HG02884 (cell line): ENCODE measurements at regions not wholly inside any gene's neighbourhood (a gene's known extent, or its start where the extent isn't known, plus 50 kb on each side); places are given as distances from the start of the nearest gene placed in this dataset.
A peak's percentile ranks its signal among the peaks of the same experiment; 100 is the strongest.

Experiments
- ATAC-seq: cut with Tn5 transposase; IDR thresholded peaks from one replicate; pipeline ENCODE4 v1.9.1; 2021; ENCODE audit warnings: mild to moderate bottlenecking, moderate library complexity; ENCODE audit not compliant: unreplicated experiment

DNA sequence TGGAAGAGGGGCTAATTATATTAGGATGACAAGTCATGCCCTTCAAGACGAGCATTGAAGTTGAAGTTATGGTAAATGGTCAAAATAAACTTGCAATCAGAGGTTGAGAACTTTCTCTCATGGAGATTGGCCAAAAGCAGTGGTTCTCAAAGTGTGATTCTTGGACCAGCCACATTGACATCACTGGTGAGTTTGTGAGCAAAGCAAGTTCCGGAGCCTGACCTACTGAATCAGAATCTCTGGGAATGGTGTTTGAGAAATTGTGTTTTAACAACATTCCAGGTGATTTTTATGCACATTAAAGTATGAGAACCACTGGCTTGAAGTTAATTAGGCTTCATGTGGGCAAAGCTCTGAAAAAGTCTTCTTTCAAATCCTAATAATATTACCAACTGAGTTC, 403.5 kb downstream of the ZSWIM6 start:
- no peak for ATAC-seq

DNA sequence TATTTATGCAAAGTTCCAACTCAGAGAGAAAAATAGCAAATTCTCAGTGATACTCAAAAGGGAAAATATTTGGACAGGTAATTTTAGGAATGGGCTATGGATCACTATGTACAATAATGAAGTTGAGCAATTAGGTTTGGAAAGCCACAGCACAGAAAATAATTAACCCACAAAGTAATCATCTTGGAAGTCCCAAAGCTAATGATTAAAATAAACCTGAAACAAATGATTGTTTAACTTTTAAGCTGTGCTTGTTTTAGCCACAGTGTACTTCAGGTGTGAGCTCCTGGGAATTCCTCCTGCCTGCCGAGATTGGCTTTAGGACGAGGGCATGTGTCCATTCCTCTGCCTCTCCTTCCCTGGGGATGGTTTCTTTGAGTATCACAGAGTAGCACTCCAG, 403.9 kb downstream of the ZSWIM6 start:
- ATAC-seq: no peak

DNA sequence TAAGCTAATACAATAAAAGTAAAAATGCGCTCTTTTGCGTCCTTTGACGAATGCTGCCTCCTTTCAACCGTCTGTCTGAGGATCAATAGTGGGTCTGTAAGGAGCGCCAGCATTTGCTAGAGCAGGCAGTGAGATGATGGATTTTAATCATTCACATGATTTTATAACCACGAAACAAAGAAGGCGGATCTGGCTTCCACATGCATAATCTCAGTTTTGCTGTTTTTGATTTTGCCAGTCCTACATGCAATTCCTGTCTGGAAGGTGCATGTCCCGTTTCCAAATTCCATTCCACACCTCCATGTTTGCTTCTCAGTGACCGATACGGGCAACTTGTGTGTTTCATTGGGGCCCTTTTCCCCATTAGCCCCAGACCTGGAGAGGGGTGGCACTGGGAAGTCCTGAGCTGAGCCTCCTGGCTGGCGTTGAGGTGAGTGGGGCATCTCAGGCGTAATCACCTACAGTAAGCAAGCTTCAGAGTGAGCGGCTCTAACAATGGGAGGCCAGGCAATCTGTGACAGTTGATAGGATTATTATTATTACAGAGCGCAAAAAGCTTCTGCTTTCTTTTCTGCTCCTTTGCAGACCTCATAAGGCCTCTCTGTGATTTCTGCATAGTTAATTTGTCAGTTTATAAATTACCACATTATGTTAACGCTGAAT, 405.4 kb downstream of the ZSWIM6 start:
- no peak for ATAC-seq

DNA sequence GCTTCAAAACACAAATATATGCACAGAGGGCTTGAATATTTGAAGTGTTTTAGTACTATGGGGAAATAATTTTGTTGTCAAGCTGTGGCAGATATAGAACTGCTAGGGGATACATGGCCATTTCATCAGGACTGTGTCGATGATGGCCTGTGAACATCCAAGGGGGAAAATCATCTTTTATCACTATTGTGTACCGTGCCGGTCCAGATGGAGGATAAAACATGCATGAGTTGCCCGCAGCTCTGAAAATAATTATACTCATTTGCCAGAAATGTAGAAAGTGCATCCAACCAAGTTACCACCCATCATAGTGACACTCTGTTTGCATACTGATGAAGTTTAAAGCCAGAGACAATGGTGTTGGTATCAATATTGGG, 405.9 kb downstream of the ZSWIM6 start:
- no peak for ATAC-seq

DNA sequence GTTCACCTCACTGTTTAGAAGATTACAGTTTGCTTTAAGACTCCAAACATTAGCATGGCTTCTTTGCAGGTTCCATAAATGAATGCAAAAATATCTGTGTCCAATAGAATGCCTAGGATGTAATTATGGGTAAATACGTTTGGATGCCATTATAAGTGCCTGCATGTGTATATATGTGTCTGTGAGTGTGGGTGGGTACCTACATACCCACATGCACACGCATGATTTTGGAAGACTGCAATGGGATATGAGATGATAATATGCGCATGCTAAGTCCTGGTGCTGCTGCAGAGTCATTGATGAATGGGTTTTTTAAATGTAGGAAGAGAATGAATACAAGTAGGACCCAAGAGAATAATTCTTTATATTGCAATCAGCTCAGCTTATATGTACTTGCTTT, 406.4 kb downstream of the ZSWIM6 start:
- ATAC-seq: no peak

DNA sequence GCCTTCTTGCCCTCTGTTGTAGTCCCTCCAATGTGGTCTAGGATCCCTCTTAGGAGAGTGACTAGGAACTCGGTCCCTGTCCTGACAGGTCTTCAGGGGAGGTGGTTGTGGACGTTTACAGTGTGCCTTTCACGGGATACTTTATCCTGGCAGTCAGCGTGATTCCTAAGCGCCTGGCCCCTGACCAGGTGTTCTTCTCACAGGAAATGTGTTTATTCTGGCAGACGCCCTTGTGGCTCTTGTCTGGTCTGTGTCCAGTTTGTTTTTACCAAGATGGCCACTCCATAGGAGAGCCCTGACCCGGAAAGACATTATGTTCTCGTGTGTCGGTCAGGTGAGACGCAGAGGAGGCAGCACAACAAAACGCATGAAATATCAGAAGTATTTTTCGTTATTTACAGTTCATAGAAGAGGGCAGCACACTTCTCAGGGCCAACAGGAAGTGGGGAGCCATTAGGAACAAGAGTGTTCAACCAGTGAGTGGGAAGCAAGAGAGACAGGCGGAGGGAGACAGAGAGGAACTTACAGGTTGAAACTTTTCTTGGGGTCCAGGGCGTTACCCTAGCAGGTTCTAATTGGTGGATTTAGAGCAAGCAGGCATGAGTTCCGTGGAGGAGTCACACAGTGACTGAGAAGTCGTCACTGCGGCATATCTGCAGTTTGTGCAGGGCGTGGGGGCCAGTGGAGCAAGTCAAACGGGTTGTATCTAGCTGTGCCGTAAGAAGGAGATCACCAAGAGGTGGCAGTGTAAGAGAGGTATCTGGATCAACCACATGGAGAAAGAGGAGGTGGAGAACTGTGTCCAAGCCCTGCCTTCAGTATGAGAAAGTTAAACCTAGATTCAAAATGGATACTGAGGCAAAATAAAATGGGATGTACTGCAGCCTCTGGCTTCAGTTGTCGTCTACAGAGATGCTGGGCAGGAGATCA, 412.9 kb downstream of the ZSWIM6 start:
- ATAC-seq: no peak

DNA sequence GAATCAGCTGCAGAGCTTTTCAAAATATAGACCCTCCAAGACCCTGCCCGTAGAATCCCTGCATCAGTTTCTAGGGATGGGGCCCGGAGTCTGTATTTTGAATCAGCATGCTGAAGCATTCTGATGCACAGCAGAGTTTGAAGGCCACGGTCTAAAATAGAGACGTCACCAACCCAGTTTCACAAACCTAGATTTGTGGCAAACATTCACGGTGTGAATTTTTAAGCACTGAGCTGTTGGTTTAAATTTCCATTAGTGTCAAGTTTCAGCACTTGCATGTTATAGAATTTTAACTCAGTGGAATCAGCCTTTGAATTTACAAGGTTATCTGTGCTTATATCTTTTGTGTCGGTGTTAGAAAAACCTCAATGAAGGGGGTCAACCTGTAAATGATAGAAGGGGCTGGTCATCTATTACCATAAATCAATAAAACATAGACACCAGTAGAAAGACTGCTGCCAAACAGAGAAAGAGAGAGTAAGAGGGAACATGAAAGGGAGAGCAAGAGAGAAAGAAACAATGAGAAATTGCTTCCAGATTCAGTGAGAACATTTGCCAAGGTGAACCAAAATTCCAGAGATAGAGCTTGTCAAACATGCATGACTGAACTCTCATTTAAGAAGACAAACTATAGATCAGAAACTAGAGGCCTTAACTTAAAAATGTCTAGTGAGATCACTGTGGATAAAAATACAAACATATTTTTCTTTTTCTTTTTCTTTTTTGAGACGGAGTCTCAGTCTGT, 414.9 kb downstream of the ZSWIM6 start:
- ATAC-seq: no peak

DNA sequence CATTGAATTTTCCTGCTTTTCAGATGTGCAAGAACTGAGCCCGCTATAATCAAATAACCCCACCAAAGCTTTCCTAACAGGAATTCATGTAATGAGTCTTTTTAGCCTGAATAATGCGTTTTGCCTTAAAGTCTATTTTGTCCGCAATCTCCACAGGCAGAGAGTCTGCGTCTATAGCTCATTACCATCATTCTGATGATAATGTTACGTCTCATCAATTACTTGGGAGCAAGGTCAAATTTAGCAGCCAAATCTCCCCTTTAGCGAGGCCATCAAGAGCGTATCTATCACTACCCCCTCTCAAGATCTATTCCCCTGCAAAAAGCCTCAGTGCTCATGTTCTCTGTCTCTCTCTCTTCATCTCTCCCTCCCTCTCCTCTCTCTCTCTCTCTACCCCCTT, 416.1 kb downstream of the ZSWIM6 start:
- no peak for ATAC-seq

DNA sequence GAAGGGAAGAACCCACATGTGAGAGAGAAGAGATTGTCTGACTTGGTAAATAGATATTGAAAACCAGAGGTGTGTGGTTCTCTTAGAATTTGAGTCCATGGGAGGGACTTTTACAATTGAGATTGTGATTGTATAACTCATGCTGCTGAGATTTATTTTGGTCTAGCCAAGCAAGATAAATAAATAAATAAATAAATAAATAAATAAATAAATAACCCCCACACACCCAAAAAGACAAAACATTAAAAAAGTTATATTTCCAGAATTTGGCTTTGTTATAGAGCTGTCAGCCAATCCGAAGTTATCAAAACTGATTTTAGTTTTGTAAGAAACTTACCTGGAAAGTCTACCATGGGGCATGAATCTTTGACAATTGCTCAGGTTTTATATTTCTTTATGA, 416.6 kb downstream of the ZSWIM6 start:
- ATAC-seq: no peak

DNA sequence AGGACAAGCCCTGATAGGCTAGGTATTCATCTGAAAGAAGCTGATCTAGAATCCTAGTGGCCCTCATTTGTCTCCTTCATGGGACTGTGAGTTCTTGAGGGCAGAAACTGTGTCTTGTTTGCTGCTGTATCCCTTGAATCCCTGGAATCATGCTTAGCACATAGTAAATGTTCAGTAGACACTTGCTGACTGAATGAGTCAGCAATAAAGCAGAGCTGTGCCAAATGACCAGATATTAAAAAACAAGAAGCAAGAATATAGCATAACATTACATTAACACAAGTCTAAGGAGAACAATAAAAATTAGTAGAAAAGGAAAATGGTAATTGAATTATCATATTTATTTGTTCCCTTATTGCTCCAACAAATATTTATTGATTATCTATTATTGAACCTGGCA, 420.5 kb downstream of the ZSWIM6 start:
- no peak for ATAC-seq

DNA sequence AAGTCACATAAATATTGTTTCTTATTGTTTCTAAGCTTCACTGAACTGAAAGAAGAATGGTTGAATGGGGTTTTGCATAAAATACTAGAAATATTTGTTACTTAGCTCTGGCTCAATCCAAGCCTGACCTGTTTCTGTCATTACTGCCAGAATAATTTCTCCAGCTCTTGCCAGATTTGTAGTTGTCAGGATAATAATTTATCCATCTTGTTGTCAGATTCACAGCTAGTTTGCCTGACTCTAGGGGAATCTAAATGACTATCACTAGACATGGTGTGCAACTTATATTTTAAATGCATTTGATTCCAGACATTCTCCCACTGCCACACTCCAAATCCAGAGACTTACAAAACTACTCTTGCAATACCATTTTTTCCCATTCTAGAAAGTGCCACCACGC, 422.7 kb downstream of the ZSWIM6 start:
- no peak for ATAC-seq

DNA sequence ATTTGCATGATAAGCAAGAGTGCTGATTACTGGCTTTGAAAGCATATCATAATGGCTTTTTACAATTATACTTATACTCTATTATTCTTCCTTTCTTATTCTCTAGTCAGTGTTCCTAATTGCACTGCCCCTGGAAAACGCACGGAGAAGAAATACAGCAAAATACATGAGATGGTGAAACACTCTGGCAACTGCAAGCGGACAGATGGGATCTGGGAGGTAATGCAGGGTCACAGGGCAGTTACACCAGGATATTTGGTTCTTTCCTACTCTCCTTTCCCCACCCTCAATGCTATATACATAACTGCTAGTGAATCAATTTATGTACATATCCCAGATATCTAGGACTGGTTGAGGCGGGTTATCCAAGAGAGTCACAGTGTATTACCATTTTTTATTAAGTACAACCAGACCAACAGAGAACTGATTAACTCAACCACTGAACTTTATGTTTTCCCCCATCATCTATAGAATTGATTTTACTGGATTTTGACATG, 423.7 kb downstream of the ZSWIM6 start:
- ATAC-seq: no peak

DNA sequence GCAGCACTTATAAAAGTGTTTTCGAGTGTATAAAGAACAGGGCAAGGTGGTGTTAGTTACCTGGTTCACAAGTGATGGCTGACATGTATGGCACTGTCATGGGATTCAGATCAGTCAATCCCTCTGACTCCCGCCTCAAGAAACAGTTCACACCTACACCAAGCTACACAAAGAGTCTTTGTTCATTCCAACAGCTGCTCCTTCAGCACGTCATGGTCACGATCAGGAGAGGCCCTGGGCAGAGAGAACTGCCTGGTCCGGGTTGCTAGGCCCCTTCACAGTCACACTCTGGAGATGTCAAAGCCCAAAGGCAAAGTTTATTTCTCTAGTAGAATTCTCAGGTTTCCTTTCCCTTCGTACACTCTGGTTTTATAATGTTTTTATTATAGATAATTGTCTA, 426.7 kb downstream of the ZSWIM6 start:
- ATAC-seq: no peak

DNA sequence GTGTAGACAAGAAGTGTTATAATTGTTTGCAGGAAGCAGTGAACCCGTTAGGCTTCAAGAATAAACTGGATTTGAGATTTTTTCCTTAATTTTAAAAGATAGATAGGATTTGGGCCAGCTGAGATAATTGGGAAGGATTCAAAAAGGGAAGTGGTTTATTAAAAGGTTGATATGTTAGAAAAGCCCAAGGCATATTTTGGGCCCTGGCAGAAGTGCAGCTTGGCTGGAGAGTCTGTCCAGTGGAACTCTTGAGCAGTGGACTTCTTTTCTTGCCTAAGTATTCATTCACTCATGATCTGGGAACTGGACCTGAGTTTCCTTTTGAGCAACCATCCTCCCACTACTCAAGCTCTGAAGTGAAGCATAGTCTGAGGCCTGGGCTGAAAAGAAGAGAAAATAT, 433.4 kb downstream of the ZSWIM6 start:
- ATAC-seq: no peak

DNA sequence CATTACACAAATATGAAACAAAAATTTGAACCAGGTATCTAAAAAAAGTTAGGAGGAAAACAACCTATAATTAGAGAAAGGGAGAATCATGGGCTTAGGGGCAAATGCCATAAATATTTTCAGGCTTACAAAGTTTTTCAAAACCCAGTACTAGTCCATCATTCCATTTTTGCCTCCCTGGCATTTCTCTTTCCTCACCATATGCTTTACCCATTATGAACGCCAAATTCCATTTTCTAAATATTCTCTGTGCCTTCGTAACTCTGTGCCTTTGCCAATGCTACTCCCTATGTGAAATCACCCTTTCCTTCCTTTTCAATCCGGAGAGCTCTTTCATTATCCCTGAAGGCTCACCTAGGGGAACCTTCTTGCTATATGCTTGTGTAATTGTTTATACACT, 434.1 kb downstream of the ZSWIM6 start:
- no peak for ATAC-seq

DNA sequence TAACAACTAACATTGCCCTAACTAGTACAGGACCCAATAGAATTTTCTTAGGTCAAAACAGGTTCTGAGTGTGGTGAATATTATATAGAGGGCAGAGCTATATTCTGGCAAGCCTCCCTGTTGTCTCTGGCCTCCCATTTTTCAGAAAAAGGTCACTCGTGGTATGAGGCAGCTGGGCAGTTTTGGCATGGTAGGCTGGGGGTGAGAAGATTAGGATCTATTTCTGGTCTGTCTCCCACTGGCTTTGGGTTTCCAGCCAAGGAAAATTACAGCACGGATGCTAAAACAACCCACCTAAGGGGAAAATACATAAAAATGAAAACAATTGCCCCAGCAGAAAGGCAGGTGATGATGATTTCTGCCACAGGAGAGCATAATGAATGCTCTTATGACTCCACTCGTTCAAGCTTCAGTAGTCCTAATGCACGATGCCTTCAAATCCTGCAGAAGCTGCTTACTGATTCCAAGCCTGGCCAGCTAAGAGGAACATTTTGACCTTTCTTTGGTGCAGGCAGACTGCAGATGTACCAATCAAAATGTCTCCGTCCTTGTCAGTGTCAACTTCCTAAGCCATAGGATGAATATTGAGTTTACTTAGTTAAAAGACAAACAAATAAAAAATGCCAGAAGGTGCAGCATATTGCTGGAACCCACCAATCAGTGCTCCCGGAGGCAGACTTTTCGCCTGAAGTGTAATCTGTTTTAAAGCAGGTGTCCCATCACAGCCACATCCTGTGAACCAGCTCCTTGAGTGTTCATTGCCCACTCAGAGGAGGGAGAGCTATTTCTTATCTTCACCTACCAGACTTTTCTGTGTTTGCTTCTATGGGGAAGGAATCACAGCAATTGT, 435.4 kb downstream of the ZSWIM6 start:
- no peak for ATAC-seq

DNA sequence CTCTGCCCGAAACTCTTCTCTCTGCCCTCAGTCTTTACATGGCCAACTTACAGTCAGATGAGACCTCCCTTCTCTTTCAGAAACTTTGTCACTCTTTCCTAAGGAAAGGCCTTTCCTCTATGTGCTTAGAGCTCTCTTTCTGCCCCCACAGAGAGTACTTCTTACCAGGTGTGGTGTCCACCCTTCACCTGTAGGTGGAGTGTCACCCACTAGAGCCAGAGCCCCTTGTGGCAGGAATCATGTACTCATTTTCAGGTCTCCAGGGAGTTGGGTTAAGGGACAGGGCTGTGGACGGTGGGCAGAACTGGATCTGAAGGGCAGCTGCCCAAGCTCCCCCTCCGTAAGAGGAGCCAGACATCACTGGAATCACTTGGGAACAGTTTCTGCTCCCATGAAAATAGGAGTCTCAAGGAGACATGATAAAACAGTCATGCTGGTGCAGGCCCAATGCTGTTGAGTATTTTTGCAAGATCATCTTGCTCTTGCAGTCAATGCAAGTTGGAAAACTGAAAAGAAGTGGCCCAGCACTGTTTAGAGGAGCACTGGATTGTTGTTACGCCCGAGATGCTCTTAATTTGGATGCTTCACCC, 436.7 kb downstream of the ZSWIM6 start:
- ATAC-seq: peak; percentile 93

DNA sequence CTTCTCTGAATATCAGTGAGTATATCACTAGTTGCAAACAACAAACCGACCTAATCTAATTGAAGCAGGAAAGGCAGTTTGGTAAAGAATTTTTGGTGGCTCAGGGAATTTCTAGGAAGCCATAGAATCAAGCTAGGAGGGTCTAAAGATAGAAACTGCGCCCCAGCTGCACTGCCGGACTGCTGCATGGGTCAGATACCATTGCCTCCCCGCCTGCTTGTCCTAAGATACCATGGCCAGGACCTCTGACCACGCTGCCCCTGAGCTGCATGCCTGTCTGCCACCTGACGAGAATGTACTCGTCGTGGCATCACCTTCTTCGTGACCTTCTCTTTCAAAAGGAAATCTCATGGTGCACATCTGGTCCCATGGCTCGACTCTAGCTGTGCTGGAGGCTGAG, 439.0 kb downstream of the ZSWIM6 start:
- ATAC-seq: no peak

DNA sequence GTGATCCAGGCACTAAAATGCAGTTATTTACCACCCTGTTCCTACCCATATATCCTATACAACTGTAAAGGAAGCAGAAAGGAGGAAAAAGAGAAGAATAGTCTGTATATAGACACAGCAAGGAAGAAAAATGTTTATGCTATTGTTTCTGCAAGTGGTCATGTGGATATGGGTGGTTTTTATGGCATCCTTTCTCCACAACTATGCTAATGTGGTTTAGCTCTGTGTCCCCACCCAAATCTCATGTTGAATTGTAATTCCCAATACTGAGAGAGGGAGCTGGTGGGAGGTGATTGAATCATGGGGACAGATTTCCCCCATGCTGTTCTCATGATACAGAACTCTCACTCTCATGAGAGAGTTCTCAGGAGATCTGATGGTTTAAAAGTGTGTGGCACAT, 439.8 kb downstream of the ZSWIM6 start:
- ATAC-seq: no peak

DNA sequence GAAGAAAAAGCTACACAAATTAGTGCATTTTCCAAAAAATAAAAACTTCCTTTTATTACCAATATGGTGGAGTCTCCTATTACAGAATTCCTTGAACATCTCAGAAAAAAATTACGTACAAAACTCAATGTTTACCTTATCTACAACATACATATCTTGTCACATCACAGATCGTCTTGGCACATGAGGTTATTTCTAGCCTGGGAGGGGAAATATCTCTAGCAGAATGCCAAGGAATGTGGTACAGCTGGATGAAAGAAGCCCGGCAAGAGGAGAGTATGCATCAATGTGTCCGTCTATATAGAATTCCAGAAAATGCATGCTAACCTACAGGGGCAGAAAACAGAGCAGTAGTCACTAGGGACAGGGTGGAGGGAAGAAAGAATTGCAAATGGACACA, 443.8 kb downstream of the ZSWIM6 start:
- ATAC-seq: no peak
